Neuronal stem cell (in vitro differentiated cells): ENCODE measurements at regions not wholly inside any gene's neighbourhood (a gene's known extent, or its start where the extent isn't known, plus 50 kb on each side); places are given as distances from the start of the nearest gene placed in this dataset.
A peak's percentile ranks its signal among the peaks of the same experiment; 100 is the strongest.

ENCODE experiments used
- DNase-seq: peaks from one replicate; pipeline ENCODE4 v3.0.0-alpha.2; 2013; ENCODE audit warnings: low spot score
- H2AFZ ChIP-seq: one replicate; pipeline ENCODE4 v1.6.1; 2013; ENCODE audit warnings: mild to moderate bottlenecking, low read length, inconsistent platforms
- H2AK5ac ChIP-seq: 2 replicates; pipeline ENCODE4 v1.6.1; 2013; ENCODE audit warnings: low read depth, mild to moderate bottlenecking, inconsistent platforms, low read length, moderate library complexity, mixed read lengths
- H2BK120ac ChIP-seq: 2 replicates; pipeline ENCODE4 v1.6.1; 2013; ENCODE audit warnings: low read depth, mild to moderate bottlenecking, inconsistent platforms, low read length, moderate library complexity, mixed read lengths
- H2BK12ac ChIP-seq: one replicate; pipeline ENCODE4 v1.6.1; 2013; ENCODE audit warnings: low read length, inconsistent platforms
- H2BK15ac ChIP-seq: 2 replicates; pipeline ENCODE4 v1.6.1; 2013; ENCODE audit warnings: mild to moderate bottlenecking, low read length, inconsistent platforms, mixed read lengths
- H2BK5ac ChIP-seq: one replicate; pipeline ENCODE4 v1.6.1; 2013; ENCODE audit warnings: inconsistent platforms, mild to moderate bottlenecking, low read length, moderate library complexity
- H3K14ac ChIP-seq: one replicate; pipeline ENCODE4 v1.6.1; 2013; ENCODE audit warnings: low read length, inconsistent platforms
- H3K18ac ChIP-seq: 2 replicates; pipeline ENCODE4 v1.6.1; 2013; ENCODE audit warnings: low read length, inconsistent platforms
- H3K23ac ChIP-seq: 2 replicates; pipeline ENCODE4 v1.6.1; 2013; ENCODE audit warnings: low read depth, mild to moderate bottlenecking, mixed read lengths, low read length, inconsistent platforms; ENCODE audit not compliant: poor library complexity
- H3K27ac ChIP-seq: replicated peaks from 3 replicates; pipeline ENCODE4 v1.5.1; 2013; ENCODE audit warnings: low read length, inconsistent platforms
- H3K27me3 ChIP-seq, 3 experiments: 2 replicates each; pipeline ENCODE4 v1.6.1; 2013; ENCODE audit warnings: low read length in 3 of 3, mild to moderate bottlenecking in 2 of 3, inconsistent platforms in 1 of 3, low read depth in 1 of 3, mixed read lengths in 1 of 3, moderate library complexity in 1 of 3; ENCODE audit not compliant: control insufficient read depth in 3 of 3, insufficient read depth in 3 of 3
- H3K36me3 ChIP-seq, 2 donors: replicated peaks in 1 of 2; 2 replicates each; pipeline ENCODE4 v1.6.1; 2013; ENCODE audit warnings: low read length in 2 of 2; ENCODE audit not compliant: control insufficient read depth in 2 of 2, insufficient read depth in 2 of 2
- H3K4ac ChIP-seq: 2 replicates; pipeline ENCODE4 v1.6.1; 2013; ENCODE audit warnings: inconsistent platforms, mild to moderate bottlenecking, low read length, moderate library complexity
- H3K4me1 ChIP-seq, 2 donors: 1 replicate in 1 of 2; 2 replicates in 1 of 2; pipeline ENCODE4 v1.6.1; 2013; ENCODE audit warnings: low read length in 2 of 2, low read depth in 1 of 2; ENCODE audit not compliant: control insufficient read depth in 2 of 2, insufficient read depth in 1 of 2
- H3K4me2 ChIP-seq: one replicate; pipeline ENCODE4 v1.6.1; 2013; ENCODE audit warnings: mild to moderate bottlenecking, low read length, inconsistent platforms; ENCODE audit not compliant: insufficient read depth, poor library complexity, severe bottlenecking
- H3K4me3 ChIP-seq, 2 donors: 2 replicates each; pipeline ENCODE4 v1.5.1; 2013; ENCODE audit warnings: low read length in 2 of 2, mild to moderate bottlenecking in 2 of 2, inconsistent platforms in 1 of 2, moderate library complexity in 1 of 2
- H3K79me1 ChIP-seq: one replicate; pipeline ENCODE4 v1.6.1; 2013; ENCODE audit warnings: low read depth, mild to moderate bottlenecking, inconsistent platforms, low read length, moderate library complexity
- H3K9ac ChIP-seq: one replicate; pipeline ENCODE4 v1.6.1; 2013; ENCODE audit warnings: mild to moderate bottlenecking, low read depth, low read length, inconsistent platforms; ENCODE audit not compliant: poor library complexity
- H3K9me3 ChIP-seq, 2 donors: replicated peaks in 1 of 2; 2 replicates each; pipeline versions ENCODE3 to v1.6.1; 2013; ENCODE audit warnings: low read length in 2 of 2, mild to moderate bottlenecking in 2 of 2, inconsistent platforms in 1 of 2, low read depth in 1 of 2, mixed read lengths in 1 of 2, moderate library complexity in 1 of 2; ENCODE audit not compliant: control insufficient read depth in 2 of 2, insufficient read depth in 1 of 2
- H4K8ac ChIP-seq: one replicate; pipeline ENCODE4 v1.6.1; 2013; ENCODE audit warnings: low read depth, mild to moderate bottlenecking, inconsistent platforms, low read length, moderate library complexity
- H4K91ac ChIP-seq: one replicate; pipeline ENCODE4 v1.6.1; 2013; ENCODE audit warnings: low read length, low read depth, mild to moderate bottlenecking, inconsistent platforms; ENCODE audit not compliant: poor library complexity
- WGBS, 2 donors: extraction: QIAGEN DNeasy Blood & Tissue Kit; methylation state at CpG; one replicate each; pipeline ENCODE4 v1.1.7; 2013; ENCODE audit warnings: missing lambda C conversion rate in 2 of 2, mixed read lengths in 1 of 2; ENCODE audit not compliant: insufficient read length in 2 of 2, insufficient replicate concordance in 1 of 2; ENCODE audit errors: extremely low coverage in 2 of 2; 5-methylcytosine and 5-hydroxymethylcytosine counted together

DNA sequence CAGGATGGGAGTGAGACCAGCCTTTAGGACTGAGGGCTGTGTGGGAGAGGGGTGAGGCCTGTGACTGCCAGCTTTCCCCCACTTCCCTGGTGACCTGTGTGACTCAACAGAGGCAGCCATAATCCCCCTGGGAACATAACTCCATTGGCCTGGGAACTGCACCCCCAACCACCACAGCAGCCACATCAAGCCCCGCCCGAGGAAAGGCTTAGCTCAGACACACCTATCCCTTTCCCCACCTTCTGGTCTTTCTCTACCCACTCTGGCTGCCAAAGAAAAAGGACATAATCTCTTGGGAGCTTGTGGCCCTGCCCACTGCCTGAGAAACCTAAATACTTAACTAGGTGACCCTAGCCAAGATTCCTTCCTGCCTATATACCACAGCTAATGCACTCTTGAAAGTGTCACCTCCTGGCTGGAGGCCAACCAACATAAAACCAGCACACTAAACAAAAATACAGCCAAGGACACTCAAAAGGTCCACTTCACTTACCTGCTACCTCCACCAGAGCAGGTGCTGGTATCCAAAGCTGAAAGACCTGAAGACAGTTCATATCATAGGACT lies 406.6 kb upstream of the CAMK1G start:
- no CpG with 5 or more reads among the region's 2 CpGs for WGBS, 2 donors
- Histone ChIP-seq H3K14ac (no peak overlapping the region), H3K79me1 (no peaks in the 10 kb centered on the region), H3K4me1 (no peaks in the 10 kb centered on the region), H2BK12ac (no peak overlapping the region), H3K18ac (no peak overlapping the region), H2BK5ac (no peak overlapping the region), H4K8ac (no peak overlapping the region), H3K9ac (no peak overlapping the region), H3K27me3 (no peaks in the 10 kb centered on the region), H3K27ac (no peak overlapping the region), H3K9me3 (peaks cover 0 to 2% of the 10 kb centered on the region in 2 donors), H3K36me3 (no peaks in the 10 kb centered on the region), H3K4me2 (no peak overlapping the region), H2BK15ac (no peak overlapping the region), H3K23ac (no peak overlapping the region), H3K4ac (no peak overlapping the region), H4K91ac (peak overlapping the region; percentile 40), H2AFZ (no peak overlapping the region), H2AK5ac (peak overlapping the region; percentile 13), H3K4me3 (no peak overlapping the region), H2BK120ac (no peak overlapping the region)
- DNase-seq, result no peak

DNA sequence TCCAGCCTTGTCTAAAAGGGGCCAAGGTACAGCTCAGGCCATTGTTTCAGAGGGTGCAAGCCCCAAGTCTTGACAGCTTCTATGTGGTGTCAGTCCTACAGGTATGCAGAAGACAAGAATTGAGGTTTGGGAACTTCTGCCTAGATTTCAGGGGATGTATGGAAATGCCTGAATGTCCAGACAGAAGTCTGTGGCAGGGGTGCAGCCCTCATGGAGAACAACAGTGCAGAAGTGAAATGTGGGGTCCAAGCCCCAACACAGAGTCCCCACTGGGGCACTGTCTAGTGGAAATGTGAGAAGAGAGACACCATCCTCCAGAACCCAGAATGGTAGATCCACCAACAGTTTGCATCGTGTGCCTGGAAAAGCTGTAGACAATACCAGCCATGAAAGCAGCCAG lies 400.3 kb upstream of the CAMK1G start:
- no peak overlapping the region for H3K9ac ChIP-seq
- no peak overlapping the region for H3K23ac ChIP-seq
- no peak overlapping the region for H2BK120ac ChIP-seq
- no peak overlapping the region for H2AK5ac ChIP-seq
- H2BK15ac ChIP-seq, result no peak overlapping the region
- H2BK5ac ChIP-seq, result no peak overlapping the region
- no CpG with 5 or more reads among the region's 1 CpG for WGBS, 2 donors
- no peak for DNase-seq
- no peak overlapping the region for H3K4me3 ChIP-seq
- no peak overlapping the region for H3K27ac ChIP-seq
- no peak overlapping the region for H3K14ac ChIP-seq
- no peaks in the 10 kb centered on the region for H3K27me3 ChIP-seq
- H4K91ac ChIP-seq, result no peak overlapping the region
- no peak overlapping the region for H2AFZ ChIP-seq
- H3K4me1 ChIP-seq, result no peaks in the 10 kb centered on the region
- H3K9me3 ChIP-seq, result peaks cover 0 to 7% of the 10 kb centered on the region in 2 donors
- H3K4me2 ChIP-seq, result no peak overlapping the region
- H3K4ac ChIP-seq, result no peak overlapping the region
- no peaks in the 10 kb centered on the region for H3K36me3 ChIP-seq
- H2BK12ac ChIP-seq, result no peak overlapping the region
- H4K8ac ChIP-seq, result no peak overlapping the region
- no peaks in the 10 kb centered on the region for H3K79me1 ChIP-seq
- H3K18ac ChIP-seq, result no peak overlapping the region

DNA sequence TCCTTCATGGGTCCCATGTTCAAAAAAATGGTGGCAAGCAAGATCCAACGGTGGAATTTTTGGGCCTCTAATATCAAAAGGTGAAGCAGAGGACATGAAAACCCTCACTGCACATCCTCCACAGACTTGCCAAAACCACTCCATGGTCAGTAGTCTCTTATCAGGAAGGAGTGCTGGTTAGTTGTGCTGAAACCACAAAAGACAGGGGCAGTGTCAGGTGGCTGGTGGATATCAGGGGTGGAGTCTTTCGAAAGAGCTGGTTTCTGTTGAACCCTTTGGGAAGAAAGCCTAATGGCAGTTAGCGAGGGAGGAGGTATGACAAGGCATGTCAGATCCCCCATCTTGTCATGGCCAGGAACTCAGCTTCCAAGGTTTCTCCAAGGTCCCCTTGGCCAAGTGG lies 395.9 kb upstream of the CAMK1G start:
- Histone ChIP-seq H3K14ac (no peak overlapping the region), H4K8ac (no peak overlapping the region), H4K91ac (no peak overlapping the region), H3K9me3 (peaks cover 0 to 7% of the 10 kb centered on the region in 2 donors), H2BK12ac (no peak overlapping the region), H3K4ac (no peak overlapping the region), H3K23ac (no peak overlapping the region), H3K36me3 (no peaks in the 10 kb centered on the region), H3K79me1 (no peaks in the 10 kb centered on the region), H2BK120ac (no peak overlapping the region), H2BK15ac (peak overlapping the region; percentile 9), H3K27ac (no peak overlapping the region), H3K18ac (no peak overlapping the region), H3K4me2 (no peak overlapping the region), H2BK5ac (no peak overlapping the region), H2AFZ (no peak overlapping the region), H3K4me3 (no peak overlapping the region), H3K4me1 (no peaks in the 10 kb centered on the region), H3K9ac (no peak overlapping the region), H2AK5ac (no peak overlapping the region), H3K27me3 (no peaks in the 10 kb centered on the region)
- WGBS, 2 donors, result no CpG with 5 or more reads among the region's 3 CpGs
- no peak for DNase-seq

DNA sequence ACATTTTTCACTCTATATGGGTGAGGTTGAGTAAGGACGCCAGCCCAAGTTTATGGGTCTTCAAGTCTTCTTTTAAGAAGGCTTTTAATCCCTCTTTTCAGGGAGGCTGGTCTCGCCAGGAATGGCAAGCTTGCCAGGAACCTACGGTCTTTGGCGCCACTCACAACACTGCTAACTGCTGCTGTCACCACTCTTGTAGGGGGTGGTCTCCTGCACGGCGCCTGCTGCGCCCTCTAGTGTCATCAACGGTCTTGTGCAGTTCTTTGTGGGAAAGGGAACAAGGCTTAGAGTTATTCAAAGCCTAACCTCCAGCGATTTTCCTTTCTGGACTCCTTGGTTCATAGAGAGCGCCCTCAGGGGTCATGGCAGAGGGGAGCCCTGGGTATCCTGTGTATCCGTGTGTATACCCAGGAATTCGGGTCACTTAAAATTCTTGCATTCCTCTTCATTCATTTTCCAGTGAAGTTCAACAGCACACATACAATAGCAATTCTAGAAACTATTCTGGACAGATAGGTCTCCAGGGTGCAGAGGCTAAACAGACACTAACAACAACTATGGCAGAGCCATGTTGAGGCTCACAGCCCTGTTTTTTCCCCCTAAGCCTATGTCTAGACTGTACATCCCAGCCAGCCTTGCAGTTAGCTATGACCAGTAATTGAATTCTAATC lies 392.8 kb upstream of the CAMK1G start:
- H4K8ac ChIP-seq, result no peak overlapping the region
- H3K4me1 ChIP-seq, result no peaks in the 10 kb centered on the region
- no peaks in the 10 kb centered on the region for H3K36me3 ChIP-seq
- peaks cover 2 to 4% of the 10 kb centered on the region in 2 donors for H3K9me3 ChIP-seq
- H4K91ac ChIP-seq, result no peak overlapping the region
- no peak overlapping the region for H3K18ac ChIP-seq
- no peak overlapping the region for H2AFZ ChIP-seq
- H2BK15ac ChIP-seq, result no peak overlapping the region
- no peak overlapping the region for H2BK5ac ChIP-seq
- H3K79me1 ChIP-seq, result no peaks in the 10 kb centered on the region
- no peak overlapping the region for H2AK5ac ChIP-seq
- no peak overlapping the region for H3K9ac ChIP-seq
- no peak overlapping the region for H3K23ac ChIP-seq
- H3K4ac ChIP-seq, result no peak overlapping the region
- no peaks in the 10 kb centered on the region for H3K27me3 ChIP-seq
- no peak overlapping the region for H3K14ac ChIP-seq
- no peak overlapping the region for H2BK12ac ChIP-seq
- no peak overlapping the region for H3K4me2 ChIP-seq
- no peak overlapping the region for H3K27ac ChIP-seq
- H2BK120ac ChIP-seq, result no peak overlapping the region
- DNase-seq, result peak; percentile 70
- H3K4me3 ChIP-seq, result no peak overlapping the region
- no CpG with 5 or more reads among the region's 12 CpGs for WGBS, 2 donors
